GM06990 (cell line): ENCODE measurements at regions not wholly inside any gene's neighbourhood (a gene's known extent, or its start where the extent isn't known, plus 50 kb on each side); places are given as distances from the start of the nearest gene placed in this dataset.
A peak's percentile ranks its signal among the peaks of the same experiment; 100 is the strongest.

Experiments
- DNase-seq: peaks from one replicate; pipeline ENCODE4 v3.0.0-alpha.2; 2011; ENCODE audit not compliant: insufficient read length; ENCODE audit errors: extremely low read depth
- H3K27me3 ChIP-seq: replicated peaks from 2 replicates; pipeline ENCODE4 v1.6.0; 2011; ENCODE audit warnings: low read length; ENCODE audit not compliant: control insufficient read depth, insufficient read depth
- H3K36me3 ChIP-seq: 2 replicates; pipeline ENCODE4 v1.5.1; 2011; ENCODE audit warnings: low read length; ENCODE audit not compliant: control insufficient read depth, insufficient read depth
- H3K4me3 ChIP-seq: replicated peaks from 2 replicates; pipeline ENCODE4 v1.5.1; 2011; ENCODE audit warnings: low read depth, mild to moderate bottlenecking, control low read depth, low read length
- TF ChIP-seq, protein P1 (sequence below): IDR thresholded peaks from 2 replicates; pipeline ENCODE4 v1.5.1; 2011; ENCODE audit warnings: low read length, control low read depth, mild to moderate bottlenecking, inconsistent platforms; ENCODE audit not compliant: insufficient read depth, poor library complexity, severe bottlenecking

DNA sequence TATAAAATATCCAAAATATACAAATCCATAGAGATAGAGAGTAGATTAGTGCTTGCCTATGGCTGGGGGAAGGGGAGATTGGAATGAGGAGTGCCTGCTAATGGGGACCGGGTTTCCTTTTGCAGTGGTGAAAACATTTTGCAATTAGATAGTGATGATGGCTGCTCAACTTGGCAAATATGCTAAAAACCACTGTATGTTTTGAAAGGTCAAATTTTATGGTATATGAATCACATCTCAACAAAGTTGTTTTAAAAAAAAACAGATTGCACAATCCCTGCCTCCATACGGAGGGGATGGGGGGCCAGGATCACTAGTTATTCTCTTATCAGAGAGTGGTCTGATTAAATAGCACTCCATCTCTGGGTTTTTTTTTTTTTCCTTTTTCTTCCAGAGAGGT, 76.9 kb upstream of the RIPOR2 start:
- H3K4me3 ChIP-seq: no peak overlapping the region
- DNase-seq: no peak
- no peaks in the 10 kb centered on the region for H3K27me3 ChIP-seq

GRCh38 chr6:25013246-25013645, 77.5 kb upstream of the RIPOR2 start:
- TF ChIP-seq, protein P1, sequence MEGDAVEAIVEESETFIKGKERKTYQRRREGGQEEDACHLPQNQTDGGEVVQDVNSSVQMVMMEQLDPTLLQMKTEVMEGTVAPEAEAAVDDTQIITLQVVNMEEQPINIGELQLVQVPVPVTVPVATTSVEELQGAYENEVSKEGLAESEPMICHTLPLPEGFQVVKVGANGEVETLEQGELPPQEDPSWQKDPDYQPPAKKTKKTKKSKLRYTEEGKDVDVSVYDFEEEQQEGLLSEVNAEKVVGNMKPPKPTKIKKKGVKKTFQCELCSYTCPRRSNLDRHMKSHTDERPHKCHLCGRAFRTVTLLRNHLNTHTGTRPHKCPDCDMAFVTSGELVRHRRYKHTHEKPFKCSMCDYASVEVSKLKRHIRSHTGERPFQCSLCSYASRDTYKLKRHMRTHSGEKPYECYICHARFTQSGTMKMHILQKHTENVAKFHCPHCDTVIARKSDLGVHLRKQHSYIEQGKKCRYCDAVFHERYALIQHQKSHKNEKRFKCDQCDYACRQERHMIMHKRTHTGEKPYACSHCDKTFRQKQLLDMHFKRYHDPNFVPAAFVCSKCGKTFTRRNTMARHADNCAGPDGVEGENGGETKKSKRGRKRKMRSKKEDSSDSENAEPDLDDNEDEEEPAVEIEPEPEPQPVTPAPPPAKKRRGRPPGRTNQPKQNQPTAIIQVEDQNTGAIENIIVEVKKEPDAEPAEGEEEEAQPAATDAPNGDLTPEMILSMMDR: peak; percentile 59
- Histone ChIP-seq H3K27me3 (no peaks in the 10 kb centered on the region), H3K4me3 (no peak overlapping the region), H3K36me3 (no peaks in the 10 kb centered on the region)
- DNase-seq: no peak

More for the DNA sequence above, 76.9 kb upstream of the RIPOR2 start:
- TF ChIP-seq, protein P1: no peak
- H3K36me3 ChIP-seq: no peaks in the 10 kb centered on the region

DNA sequence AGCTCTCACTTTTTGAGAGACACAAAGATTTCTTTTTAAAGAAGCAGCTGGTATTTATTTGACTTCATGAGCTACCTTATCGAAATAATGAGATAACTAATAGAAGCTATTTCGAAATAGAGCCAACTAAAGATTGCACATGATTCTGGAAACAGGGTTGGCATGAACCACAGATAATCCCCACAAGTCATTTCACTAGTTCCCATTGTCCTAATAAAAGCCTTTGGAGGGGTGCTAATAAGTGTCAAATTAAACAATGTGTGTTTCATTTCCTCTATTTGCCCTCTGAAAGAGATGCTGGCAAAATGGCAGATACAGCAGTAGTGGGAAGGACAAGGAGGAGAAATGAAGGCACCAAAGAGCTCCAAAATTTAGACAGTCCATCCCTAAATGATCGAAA, 78.6 kb upstream of the RIPOR2 start:
- no peaks in the 10 kb centered on the region for H3K36me3 ChIP-seq
- H3K4me3 ChIP-seq: no peak overlapping the region
- no peak for DNase-seq
- TF ChIP-seq, protein P1: no peak
- H3K27me3 ChIP-seq: no peaks in the 10 kb centered on the region

DNA sequence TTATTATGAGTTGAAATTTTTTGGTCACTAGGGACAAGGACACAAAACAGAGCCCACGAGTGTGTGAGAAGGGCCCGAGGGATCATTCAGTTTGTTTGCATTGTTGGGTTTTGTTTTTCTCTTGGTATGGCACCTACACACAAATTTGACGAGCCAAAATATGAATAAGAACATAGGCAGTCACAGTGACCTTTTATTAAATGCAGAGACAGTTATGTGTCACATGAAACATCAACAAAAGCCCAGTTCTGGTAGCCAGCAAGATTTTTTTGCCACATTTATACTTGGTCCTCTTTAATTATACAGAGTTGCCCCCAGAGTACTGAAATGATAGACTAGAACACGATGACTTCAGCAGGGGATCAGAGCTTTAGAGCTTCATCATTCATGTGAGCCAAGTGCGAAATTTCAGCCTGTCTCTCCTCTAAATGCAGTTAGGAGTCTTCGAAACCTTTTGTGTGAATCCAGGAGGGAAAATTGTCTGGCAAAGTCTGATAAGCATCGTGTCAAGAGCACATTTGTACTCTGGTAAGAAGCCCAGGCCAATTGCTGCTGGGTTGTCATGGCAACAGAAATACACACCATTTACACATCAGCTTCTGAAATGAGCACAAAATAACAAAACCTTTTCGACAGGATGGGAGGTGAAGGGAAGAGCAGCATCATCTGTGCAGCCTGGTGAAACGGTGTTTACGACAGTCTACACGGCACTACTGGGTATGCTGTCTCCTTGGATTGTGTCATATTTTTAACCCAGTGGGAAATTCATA, 79.2 kb upstream of the RIPOR2 start:
- H3K27me3 ChIP-seq: no peaks in the 10 kb centered on the region
- no peak for DNase-seq
- no peak overlapping the region for H3K4me3 ChIP-seq
- TF ChIP-seq, protein P1: no peak
- H3K36me3 ChIP-seq: no peaks in the 10 kb centered on the region

GRCh38 chr6:25016014-25016720, 80.4 kb upstream of the RIPOR2 start:
- DNase-seq: no peak
- Histone ChIP-seq H3K27me3 (no peaks in the 10 kb centered on the region), H3K4me3 (no peak overlapping the region), H3K36me3 (no peaks in the 10 kb centered on the region)
- TF ChIP-seq, protein P1: no peak
